Activated CD8-positive, alpha-beta memory T cell treated with anti-CD3 and anti-CD28 coated beads for 4 hours (primary cell): ENCODE measurements at regions not wholly inside any gene's neighbourhood (a gene's known extent, or its start where the extent isn't known, plus 50 kb on each side); places are given as distances from the start of the nearest gene placed in this dataset.

ENCODE experiments used
- DNase-seq, 2 donors: peaks; one replicate each; pipeline ENCODE4 v3.0.0-alpha.2; 2020; ENCODE audit warnings: low read depth in 2 of 2

DNA sequence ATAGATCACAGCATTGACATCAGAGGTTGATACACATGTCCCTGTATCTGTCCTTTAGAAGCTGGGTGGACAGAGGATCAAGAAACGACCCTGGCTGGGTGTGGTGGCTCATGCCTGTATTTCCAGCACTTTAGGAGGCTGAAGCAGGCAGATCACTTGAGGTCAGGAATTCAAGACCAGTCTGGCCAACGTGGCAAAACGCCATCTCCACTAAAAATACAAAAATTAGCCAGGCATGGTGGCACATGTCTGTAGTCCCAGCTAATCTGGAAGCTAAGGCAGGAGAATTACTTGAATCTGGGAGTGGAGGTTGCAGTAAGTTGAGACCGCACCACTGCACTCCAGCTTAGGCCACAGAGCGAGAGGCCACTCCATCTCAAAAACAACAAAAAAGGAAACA is 300.4 kb upstream of the AMELY start:
- no peak for DNase-seq

DNA sequence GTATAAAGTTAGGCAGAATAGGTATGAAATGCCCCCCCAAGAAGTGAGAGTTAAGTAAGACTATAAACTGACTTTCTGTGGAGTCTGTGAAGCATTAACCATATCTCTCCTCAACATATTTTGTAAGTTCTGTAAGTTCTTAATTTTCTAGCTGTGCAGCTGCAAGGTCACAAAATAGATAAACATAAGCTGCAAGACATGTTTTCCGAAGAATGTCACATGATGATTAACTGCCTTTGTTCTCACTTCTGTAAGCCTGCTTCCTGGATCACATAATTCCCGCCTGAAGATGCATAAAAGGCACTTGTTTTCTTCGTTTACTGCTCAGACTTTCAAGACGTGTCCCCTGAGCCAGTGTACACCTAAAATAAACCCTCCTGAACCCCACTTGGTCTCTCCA is 292.9 kb upstream of the AMELY start:
- DNase-seq = no peak

DNA sequence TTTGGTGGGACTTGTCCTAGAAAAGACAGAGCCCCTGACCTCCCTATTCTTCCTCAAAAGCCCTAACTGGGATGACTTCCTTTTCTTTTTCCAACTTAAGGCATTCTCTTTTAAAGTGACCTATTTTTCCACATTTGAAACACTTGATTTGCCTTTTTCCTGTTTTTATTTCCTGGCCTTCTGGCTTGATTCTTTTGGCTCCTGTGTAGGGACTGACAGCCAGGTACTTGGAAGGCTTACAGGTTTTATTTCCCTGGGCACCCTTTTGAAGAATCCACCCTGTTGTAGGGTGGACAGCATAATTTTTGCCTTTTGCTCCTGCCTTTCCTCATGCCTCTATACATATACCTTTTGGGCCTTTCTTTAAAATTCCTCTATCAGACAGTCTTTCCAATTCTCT is 271.0 kb upstream of the AMELY start:
- no peak for DNase-seq

DNA sequence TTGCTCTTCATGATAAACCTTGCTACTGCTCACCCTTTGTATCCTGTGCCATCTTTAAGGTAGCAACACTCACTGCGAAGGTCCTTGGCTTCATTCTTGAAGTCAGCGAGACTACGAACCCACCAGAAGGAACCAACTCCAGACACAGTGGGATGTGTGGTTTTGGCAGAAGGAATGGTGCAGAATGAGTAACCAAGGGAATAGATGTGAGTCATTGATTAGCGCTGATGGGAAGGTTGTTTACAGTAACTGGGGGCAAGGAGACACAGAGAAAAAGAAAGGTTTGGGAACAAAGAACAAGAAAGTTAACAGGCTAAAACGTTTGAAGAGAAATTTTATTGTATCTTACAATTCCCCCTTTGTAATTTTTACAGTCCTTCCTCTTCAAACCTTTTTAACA is 266.1 kb upstream of the AMELY start:
- DNase-seq = no peak

DNA sequence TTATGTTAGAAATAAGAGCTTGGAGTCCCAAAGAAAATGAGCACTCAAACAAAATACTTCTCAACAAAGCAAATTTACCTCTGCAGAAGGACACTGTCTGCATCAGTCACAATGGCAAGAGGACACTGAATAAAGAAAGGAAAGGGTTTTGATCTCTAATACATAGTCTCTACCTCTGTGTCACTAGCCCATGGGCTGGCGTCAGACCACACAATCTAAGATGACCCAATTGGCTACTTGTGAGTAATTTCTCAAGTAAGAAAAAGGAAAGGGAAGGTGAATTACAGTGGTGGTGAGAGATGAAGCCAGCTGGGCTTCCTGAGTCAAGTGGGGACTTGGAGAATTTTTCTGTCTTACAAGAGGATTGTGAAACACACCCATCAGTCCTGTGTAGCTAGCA is 257.9 kb upstream of the AMELY start:
- DNase-seq = no peak

DNA sequence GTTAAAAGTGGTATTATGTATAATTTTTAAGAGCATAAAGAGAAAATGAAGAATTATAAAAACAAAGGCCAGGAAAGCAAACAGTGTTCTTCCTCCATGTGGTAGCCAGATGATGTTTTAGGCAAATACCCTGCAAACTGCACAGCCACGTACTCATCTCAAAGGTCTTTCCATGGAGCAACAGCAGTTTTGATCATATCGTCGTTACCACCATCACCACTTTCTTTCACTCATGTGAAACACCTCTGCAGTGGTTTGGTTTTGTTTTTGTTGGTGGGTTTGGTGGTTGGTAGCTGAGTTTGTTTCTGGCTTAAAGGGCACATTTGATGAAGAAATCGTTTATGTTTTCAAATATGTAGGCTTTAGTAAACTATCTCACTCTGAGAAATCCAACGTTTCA is 229.9 kb upstream of the AMELY start:
- DNase-seq = no peak
